Stimulated activated CD8-positive, alpha-beta memory T cell treated with anti-CD3 and anti-CD28 coated beads, Interleukin-7, amount 100 ng/mL, for 48 hours (primary cell): ENCODE measurements at regions not wholly inside any gene's neighbourhood (a gene's known extent, or its start where the extent isn't known, plus 50 kb on each side); places are given as distances from the start of the nearest gene placed in this dataset.
A peak's percentile ranks its signal among the peaks of the same experiment; 100 is the strongest.

Experiments used
- DNase-seq, 2 donors: peaks; one replicate each; pipeline ENCODE4 v3.0.0-alpha.2; 2020; ENCODE audit warnings: low read depth in 1 of 2; ENCODE audit errors: extremely low read depth in 1 of 2

GRCh38 chr2:172153156-172153555 is 50.5 kb upstream of the DLX2 start:
- no peak for DNase-seq

GRCh38 chr2:172153757-172154156 is 51.1 kb upstream of the DLX2 start:
- DNase-seq: no peak

GRCh38 chr2:172155752-172156151 is 53.1 kb upstream of the DLX2 start:
- no peak for DNase-seq

GRCh38 chr2:172160839-172161238 is 58.1 kb upstream of the DLX2 start:
- no peak for DNase-seq

- no peak for DNase-seq
These were observed 59.6 kb upstream of the DLX2 start for GRCh38 chr2:172162225-172162733.

- DNase-seq: no peak
These were observed 60.1 kb upstream of the DLX2 start for GRCh38 chr2:172162739-172163336.

GRCh38 chr2:172168917-172169346 is 66.2 kb upstream of the DLX2 start:
- no peak for DNase-seq

GRCh38 chr2:172169611-172170010 is 66.9 kb upstream of the DLX2 start:
- DNase-seq: no peak

GRCh38 chr2:172172513-172173173 is 69.9 kb upstream of the DLX2 start:
- DNase-seq: peak; percentile 22 to 28

- DNase-seq: no peak
These were observed 70.5 kb upstream of the DLX2 start for GRCh38 chr2:172173174-172173706.

- no peak for DNase-seq
These were observed 74.9 kb upstream of the DLX2 start for GRCh38 chr2:172177581-172177980.

- DNase-seq: no peak
These were observed 75.3 kb upstream of the DLX2 start for GRCh38 chr2:172177996-172178395.

- DNase-seq: peak in 1 of 2 donors; percentile 21
These were observed 76.5 kb upstream of the DLX2 start for GRCh38 chr2:172179045-172179701.

GRCh38 chr2:172181840-172182239 is 79.1 kb upstream of the DLX2 start:
- no peak for DNase-seq

GRCh38 chr2:172182624-172183023 is 79.9 kb upstream of the DLX2 start:
- no peak for DNase-seq

GRCh38 chr2:172193331-172194089 is 90.8 kb upstream of the DLX2 start:
- DNase-seq: no peak

GRCh38 chr2:172195836-172196376 is 93.2 kb upstream of the DLX2 start:
- no peak for DNase-seq

GRCh38 chr2:172196768-172197431 is 94.2 kb upstream of the DLX2 start:
- DNase-seq: peak; percentile 26 to 37

- DNase-seq: no peak
These were observed 95.7 kb upstream of the DLX2 start for GRCh38 chr2:172198361-172198760.

GRCh38 chr2:172198908-172199307 is 96.2 kb upstream of the DLX2 start:
- no peak for DNase-seq
